ENCODE measurements at regions not wholly inside any gene's neighbourhood (a gene's known extent, or its start where the extent isn't known, plus 50 kb on each side); places are given as distances from the start of the nearest gene placed in this dataset.

DNA sequence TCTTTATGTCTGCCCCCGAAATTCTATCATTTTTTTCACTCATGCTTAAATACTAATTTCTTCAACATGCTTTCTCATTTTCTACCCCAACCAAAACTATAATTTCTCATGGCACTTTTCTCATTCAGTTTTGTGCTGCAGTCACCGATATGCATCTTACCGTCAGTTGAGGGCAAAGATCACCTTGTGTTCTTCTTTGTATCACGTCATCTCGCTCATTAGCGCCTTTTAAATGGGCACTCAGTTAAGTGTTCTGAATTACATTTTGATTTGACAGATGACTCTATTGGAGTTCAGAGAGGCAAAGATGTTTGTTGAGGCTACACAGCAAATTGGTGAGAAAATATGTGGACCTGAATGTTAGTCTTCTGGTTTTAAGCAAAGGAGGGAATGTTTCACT lies 211.7 kb upstream of the GLRA1 start:
- Histone ChIP-seq H3K4me3 (ENCODE audit: insufficient read depth, low read length) (no peak overlapping the region), H4K20me1 (ENCODE audit: insufficient read depth, low read length) (no peaks in the 10 kb centered on the region), H3K4me1 (ENCODE audit: insufficient read depth, low read length) (no peaks in the 10 kb centered on the region), H3K36me3 (ENCODE audit: insufficient read depth, low read length) (no peaks in the 10 kb centered on the region), H3K27ac (ENCODE audit: low read depth, low read length) (no peak overlapping the region), H3K4me2 (ENCODE audit: insufficient read depth, low read length) (no peak overlapping the region), H3K27me3 (ENCODE audit: insufficient read depth, low read length) (no peaks in the 10 kb centered on the region), H3K79me2 (ENCODE audit: insufficient read depth, low read length) (no peaks in the 10 kb centered on the region), H3K9me3 (ENCODE audit: low read depth, low read length) (no peaks in the 10 kb centered on the region), H2AFZ (ENCODE audit: low read length) (no peak overlapping the region)
- no peak for DNase-seq (ENCODE audit: insufficient read length, low spot score, missing footprints)
- TF ChIP-seq, protein P1, sequence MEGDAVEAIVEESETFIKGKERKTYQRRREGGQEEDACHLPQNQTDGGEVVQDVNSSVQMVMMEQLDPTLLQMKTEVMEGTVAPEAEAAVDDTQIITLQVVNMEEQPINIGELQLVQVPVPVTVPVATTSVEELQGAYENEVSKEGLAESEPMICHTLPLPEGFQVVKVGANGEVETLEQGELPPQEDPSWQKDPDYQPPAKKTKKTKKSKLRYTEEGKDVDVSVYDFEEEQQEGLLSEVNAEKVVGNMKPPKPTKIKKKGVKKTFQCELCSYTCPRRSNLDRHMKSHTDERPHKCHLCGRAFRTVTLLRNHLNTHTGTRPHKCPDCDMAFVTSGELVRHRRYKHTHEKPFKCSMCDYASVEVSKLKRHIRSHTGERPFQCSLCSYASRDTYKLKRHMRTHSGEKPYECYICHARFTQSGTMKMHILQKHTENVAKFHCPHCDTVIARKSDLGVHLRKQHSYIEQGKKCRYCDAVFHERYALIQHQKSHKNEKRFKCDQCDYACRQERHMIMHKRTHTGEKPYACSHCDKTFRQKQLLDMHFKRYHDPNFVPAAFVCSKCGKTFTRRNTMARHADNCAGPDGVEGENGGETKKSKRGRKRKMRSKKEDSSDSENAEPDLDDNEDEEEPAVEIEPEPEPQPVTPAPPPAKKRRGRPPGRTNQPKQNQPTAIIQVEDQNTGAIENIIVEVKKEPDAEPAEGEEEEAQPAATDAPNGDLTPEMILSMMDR (IDR thresholded peaks at IDR 0.05; ENCODE audit: extremely low read depth, low read depth, low read length) = no peak

DNA sequence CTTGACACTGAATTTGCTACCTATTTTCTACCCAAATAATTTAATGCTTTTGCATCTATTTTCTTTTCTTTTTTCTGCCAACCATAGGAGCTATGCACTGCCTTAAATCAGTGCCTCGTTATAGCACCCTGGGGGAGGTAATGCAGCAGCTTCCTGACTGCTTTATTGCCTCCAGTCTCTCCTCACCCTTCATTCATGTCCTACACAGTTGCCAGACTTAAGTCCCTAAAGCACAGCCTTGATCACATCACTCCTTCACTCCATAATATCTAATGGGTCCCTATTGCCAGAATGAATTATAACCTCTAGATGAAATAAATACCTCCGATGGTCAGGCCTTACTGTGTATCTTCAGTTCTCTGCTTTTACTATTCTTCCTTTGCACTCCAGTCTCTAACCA lies 211.2 kb upstream of the GLRA1 start:
- TF ChIP-seq, protein P1 (IDR thresholded peaks at IDR 0.05; ENCODE audit: extremely low read depth, low read depth, low read length) = no peak
- Histone ChIP-seq H3K36me3 (ENCODE audit: insufficient read depth, low read length) (no peaks in the 10 kb centered on the region), H3K9me3 (ENCODE audit: low read depth, low read length) (no peaks in the 10 kb centered on the region), H2AFZ (ENCODE audit: low read length) (no peak overlapping the region), H3K27ac (ENCODE audit: low read depth, low read length) (no peak overlapping the region), H3K27me3 (ENCODE audit: insufficient read depth, low read length) (no peaks in the 10 kb centered on the region), H4K20me1 (ENCODE audit: insufficient read depth, low read length) (no peaks in the 10 kb centered on the region), H3K4me1 (ENCODE audit: insufficient read depth, low read length) (no peaks in the 10 kb centered on the region), H3K4me3 (ENCODE audit: insufficient read depth, low read length) (no peak overlapping the region), H3K4me2 (ENCODE audit: insufficient read depth, low read length) (no peak overlapping the region), H3K79me2 (ENCODE audit: insufficient read depth, low read length) (no peaks in the 10 kb centered on the region)
- no peak for DNase-seq (ENCODE audit: insufficient read length, low spot score, missing footprints)

DNA sequence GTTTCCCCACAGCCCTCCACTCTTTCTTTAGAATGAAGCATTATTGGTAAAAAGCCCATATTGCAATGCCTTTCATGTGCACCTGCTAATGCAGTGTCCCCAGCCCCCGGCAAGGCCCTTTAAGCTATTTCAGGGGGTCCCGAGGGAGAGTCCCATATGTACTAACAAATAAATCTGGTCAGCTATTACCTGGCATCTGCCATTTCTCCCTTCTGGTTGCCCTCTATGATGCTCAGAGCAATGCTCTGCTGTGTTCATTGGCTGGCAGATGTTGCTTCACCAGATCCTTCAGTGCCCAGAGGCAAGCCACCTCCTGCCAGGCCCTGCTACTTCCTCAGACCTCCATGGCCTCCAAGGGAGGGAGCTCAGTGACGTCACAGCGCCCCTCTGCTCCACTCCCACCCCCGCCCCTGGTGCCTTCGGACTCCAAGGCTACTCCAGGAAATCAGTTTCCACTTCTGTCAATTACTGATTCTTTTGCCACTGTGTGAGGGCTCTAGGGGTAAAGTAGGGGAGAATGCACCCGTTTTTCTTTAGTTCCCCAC lies 201.1 kb upstream of the GLRA1 start:
- no peak overlapping the region for H3K27ac ChIP-seq (ENCODE audit: low read depth, low read length)
- no peaks in the 10 kb centered on the region for H3K79me2 ChIP-seq (ENCODE audit: insufficient read depth, low read length)
- H3K9me3 ChIP-seq (ENCODE audit: low read depth, low read length) = no peaks in the 10 kb centered on the region
- TF ChIP-seq, protein P1 (IDR thresholded peaks at IDR 0.05; ENCODE audit: extremely low read depth, low read depth, low read length) = no peak
- no peaks in the 10 kb centered on the region for H4K20me1 ChIP-seq (ENCODE audit: insufficient read depth, low read length)
- H3K4me3 ChIP-seq (ENCODE audit: insufficient read depth, low read length) = no peak overlapping the region
- H2AFZ ChIP-seq (ENCODE audit: low read length) = no peak overlapping the region
- H3K4me1 ChIP-seq (ENCODE audit: insufficient read depth, low read length) = no peaks in the 10 kb centered on the region
- no peaks in the 10 kb centered on the region for H3K27me3 ChIP-seq (ENCODE audit: insufficient read depth, low read length)
- DNase-seq (ENCODE audit: insufficient read length, low spot score, missing footprints) = no peak
- H3K36me3 ChIP-seq (ENCODE audit: insufficient read depth, low read length) = no peaks in the 10 kb centered on the region
- no peak overlapping the region for H3K4me2 ChIP-seq (ENCODE audit: insufficient read depth, low read length)

DNA sequence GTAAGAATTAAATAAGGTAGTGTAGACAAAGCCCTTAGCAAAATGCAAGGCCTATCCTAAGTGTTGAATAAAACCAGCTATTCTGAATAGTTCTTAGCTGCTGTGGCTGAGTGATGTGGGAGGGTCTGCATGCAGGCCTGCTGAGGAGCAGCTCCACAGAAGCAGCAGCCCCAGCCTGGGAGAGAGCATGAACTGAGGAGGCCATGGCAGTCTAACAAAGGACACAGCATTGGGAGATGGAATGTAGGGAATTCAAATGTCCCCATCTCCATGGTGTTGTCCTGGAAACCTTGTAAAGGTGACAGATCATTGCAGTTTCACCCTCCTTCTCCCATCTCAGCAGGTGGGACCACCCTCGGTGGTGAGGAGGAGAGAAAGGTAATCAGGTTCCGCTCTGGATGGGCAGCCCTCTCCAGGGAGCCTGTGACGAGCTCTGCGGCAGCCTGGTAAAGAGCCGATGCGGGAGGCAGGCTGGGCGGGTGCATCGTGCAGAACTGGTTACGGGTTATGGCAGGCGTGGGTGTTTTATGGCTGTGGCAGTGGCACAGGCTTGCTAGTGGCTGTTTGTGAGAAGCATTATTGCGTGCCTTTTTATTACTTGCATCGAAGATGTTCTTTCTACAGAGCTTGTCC lies 199.9 kb upstream of the GLRA1 start:
- Histone ChIP-seq H3K4me1 (ENCODE audit: insufficient read depth, low read length) (no peaks in the 10 kb centered on the region), H3K36me3 (ENCODE audit: insufficient read depth, low read length) (no peaks in the 10 kb centered on the region), H4K20me1 (ENCODE audit: insufficient read depth, low read length) (no peaks in the 10 kb centered on the region), H2AFZ (ENCODE audit: low read length) (no peak overlapping the region), H3K4me2 (ENCODE audit: insufficient read depth, low read length) (no peak overlapping the region), H3K4me3 (ENCODE audit: insufficient read depth, low read length) (no peak overlapping the region), H3K9me3 (ENCODE audit: low read depth, low read length) (no peaks in the 10 kb centered on the region), H3K27ac (ENCODE audit: low read depth, low read length) (no peak overlapping the region), H3K27me3 (ENCODE audit: insufficient read depth, low read length) (no peaks in the 10 kb centered on the region), H3K79me2 (ENCODE audit: insufficient read depth, low read length) (no peaks in the 10 kb centered on the region)
- no peak for DNase-seq (ENCODE audit: insufficient read length, low spot score, missing footprints)
- TF ChIP-seq, protein P1 (IDR thresholded peaks at IDR 0.05; ENCODE audit: extremely low read depth, low read depth, low read length) = no peak
